ENCODE measurements at regions not wholly inside any gene's neighbourhood (a gene's known extent, or its start where the extent isn't known, plus 50 kb on each side); places are given as distances from the start of the nearest gene placed in this dataset.
"Not testable (repeated sequence)": the region's sequence is repeated elsewhere in the genome, so short reads cannot be mapped to it uniquely, and the experiment has no call there.

DNA sequence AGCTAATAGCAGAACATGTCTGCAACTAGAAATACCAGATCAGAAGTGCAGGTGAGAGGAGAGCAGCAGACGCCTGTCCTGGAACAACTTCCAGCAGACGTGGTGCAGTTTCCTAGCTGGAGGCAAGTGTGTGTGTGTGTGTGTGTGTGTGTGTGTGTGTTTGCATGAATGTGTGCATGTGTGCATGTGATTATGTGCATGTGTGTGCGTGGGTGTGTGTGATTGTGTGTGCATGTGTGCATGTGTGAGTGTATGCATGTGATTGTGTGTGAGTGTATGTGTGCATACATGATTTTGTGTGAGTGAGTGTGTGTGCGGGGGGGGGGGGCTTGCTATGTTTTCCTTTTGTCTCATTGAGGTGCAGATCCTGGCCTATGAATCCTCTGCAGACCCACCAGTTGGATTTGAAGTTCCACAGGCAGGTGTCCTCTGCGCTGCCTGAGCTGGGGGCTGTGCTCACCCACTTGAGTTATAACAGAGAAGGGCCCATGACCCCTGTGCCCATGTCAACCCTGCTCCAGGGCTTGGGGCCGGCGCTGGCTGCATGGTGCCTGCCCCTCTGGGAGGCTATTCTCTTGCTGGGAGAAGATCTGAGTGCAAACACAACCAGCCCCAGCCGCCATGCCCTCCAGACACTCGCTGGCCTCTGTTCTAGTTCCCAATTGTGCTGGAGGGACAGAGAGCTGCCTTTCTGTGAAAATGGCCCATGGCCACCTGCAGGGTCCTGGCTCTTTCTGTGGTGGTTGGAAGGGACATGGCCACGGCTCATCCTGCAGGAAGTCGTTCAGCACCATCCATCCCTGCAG is 821.3 kb downstream of the BRD1 start:
- H3K4me1 Mint-ChIP-seq (ENCODE audit: low read depth): no peaks in the 10 kb centered on the region
- H3K9me3 Mint-ChIP-seq: peaks cover 7% of the 10 kb centered on the region
- no peaks in the 10 kb centered on the region for H3K36me3 Mint-ChIP-seq (ENCODE audit: low read depth)
- no peak for DNase-seq
- intact Hi-C loops (cut with micrococcal nuclease): no loop called here
- H3K27ac Mint-ChIP-seq: no peak overlapping the region
- CTCF ChIA-PET: interaction anchor here (0.7 kb wide), 1 partner anchor 57 kb away, joined by 3 read pairs; no protein-coding TSS in a partner anchor
- H3K4me3 Mint-ChIP-seq: no peak overlapping the region
- peaks cover 13% of the 10 kb centered on the region for H3K27me3 Mint-ChIP-seq (ENCODE audit: low read depth)

DNA sequence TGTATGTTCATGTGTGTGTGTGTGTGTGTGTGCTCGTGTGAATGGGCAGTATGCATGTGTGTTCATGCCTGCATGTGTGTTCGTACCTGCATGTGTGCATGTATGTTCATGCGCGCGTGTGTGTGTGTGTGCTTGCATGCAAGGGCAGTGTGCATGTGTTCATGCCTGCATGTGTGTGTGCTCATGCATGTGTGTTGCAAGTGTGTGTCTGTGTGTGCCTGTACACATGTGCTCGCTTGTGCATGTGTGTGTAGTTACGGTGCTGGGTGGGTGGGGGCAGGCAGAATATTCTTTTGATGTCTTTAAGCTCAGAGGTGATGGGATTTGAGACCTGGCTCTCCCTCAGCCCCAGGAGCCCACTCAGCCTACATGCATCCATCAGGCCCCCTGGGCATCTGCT is 822.1 kb downstream of the BRD1 start:
- DNase-seq: no peak
- CTCF ChIA-PET: interaction anchor here (0.7 kb wide), 1 partner anchor 56 kb away, joined by 3 read pairs; no protein-coding TSS in a partner anchor
- Mint-ChIP-seq H3K4me3 (no peak overlapping the region), H3K4me1 (ENCODE audit: low read depth) (no peaks in the 10 kb centered on the region), H3K27me3 (ENCODE audit: low read depth) (peaks cover 13% of the 10 kb centered on the region), H3K9me3 (peaks cover 11% of the 10 kb centered on the region), H3K27ac (no peak overlapping the region), H3K36me3 (ENCODE audit: low read depth) (no peaks in the 10 kb centered on the region)
- intact Hi-C loops (cut with micrococcal nuclease): no loop called here

DNA sequence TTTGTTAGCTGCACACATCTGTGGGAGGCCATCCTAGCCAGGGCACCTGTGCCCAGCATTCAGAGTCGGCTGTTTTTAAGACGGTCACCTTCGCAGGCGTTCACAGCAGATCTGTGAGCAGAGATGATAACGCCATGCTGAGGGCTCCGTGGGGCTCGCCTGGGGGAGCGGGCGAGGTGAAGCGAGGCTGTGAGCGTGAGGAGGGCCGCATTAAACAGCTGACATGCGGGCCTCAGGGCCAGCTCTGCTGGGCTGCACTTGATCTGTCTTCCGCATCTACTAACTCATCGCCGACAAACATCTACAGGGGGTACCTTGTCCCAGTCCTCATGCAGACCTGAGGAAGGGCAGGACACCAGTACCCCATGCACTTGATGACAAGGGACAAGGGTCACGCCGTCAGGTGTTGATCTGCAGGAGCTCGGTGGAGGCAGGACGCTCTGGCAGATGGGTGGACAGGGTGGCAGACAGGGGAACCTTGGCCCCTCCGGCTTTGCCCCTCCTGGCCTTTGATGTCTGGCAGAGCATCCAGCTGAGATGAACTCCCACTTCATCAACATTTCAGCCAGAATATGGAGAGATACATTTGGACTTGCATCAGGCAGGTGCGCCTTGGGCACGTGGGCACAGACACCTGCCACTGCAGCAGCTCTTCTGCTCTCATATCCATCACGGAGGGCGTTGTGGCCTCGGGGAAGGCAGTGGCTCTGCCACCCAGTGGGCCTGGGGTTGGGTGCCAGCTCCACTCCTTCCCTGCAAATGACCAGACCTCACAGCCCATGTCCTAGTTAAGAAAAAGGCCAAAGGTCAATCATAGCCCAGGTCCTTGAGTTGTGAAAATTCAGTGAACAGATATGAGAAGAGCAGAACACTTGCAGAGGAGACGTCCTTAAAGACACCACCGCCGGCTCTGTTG is 822.9 kb downstream of the BRD1 start:
- Mint-ChIP-seq H3K36me3 (ENCODE audit: low read depth) (no peaks in the 10 kb centered on the region), H3K4me3 (no peak overlapping the region), H3K9me3 (peaks cover 15% of the 10 kb centered on the region), H3K27me3 (ENCODE audit: low read depth) (peaks cover 8% of the 10 kb centered on the region), H3K4me1 (ENCODE audit: low read depth) (no peaks in the 10 kb centered on the region), H3K27ac (no peak overlapping the region)
- intact Hi-C loops (cut with micrococcal nuclease): no loop called here
- no peak for DNase-seq
- CTCF ChIA-PET: no interaction called here

DNA sequence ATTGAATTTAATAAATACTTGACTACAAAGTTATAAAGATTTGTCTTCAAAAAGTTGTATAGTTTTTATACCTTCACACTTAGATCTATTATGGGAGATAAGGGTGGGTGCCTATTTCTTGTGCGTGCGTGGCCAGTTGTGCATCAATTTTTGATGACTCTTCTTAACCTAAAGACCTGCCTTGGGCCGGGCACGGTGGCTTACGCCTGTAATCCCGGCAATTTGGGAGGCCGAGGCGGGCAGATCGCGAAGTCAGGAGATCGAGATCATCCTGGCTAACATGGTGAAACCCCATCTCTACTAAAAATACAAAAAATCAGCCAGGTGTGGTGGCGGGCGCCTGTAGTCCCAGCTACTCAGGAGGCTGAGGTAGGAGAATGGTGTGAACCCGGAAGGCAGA is 830.1 kb downstream of the BRD1 start:
- intact Hi-C loops (cut with micrococcal nuclease); H3K4me3 Mint-ChIP-seq; H3K36me3 Mint-ChIP-seq (ENCODE audit: low read depth); H3K27ac Mint-ChIP-seq; DNase-seq; H3K4me1 Mint-ChIP-seq (ENCODE audit: low read depth); CTCF ChIA-PET: not testable (repeated sequence)
- Mint-ChIP-seq H3K9me3 (peaks cover 13% of the 10 kb centered on the region), H3K27me3 (ENCODE audit: low read depth) (peaks cover 17% of the 10 kb centered on the region)

DNA sequence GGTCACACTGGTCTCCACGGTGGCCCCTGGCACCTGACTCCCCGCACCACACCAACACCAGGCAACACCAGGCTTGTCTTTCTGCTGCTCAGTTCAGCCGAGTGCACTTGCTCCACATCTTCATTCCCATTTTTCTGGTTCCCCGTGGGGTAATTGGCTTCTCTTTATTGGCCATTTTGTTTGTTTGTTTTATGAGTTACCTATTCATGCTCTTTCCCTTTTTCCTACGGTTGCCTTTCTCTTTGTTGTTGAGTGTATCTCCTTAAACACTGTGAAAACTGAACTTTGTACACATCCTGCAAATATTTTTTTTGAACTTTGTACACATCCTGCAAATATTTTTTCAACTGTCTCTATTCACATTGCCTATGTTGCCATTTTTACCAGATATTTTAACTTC is 834.0 kb downstream of the BRD1 start:
- Mint-ChIP-seq H3K4me1 (ENCODE audit: low read depth) (no peaks in the 10 kb centered on the region), H3K4me3 (no peak overlapping the region), H3K9me3 (peaks cover 2% of the 10 kb centered on the region), H3K36me3 (ENCODE audit: low read depth) (no peaks in the 10 kb centered on the region), H3K27ac (no peak overlapping the region), H3K27me3 (ENCODE audit: low read depth) (peaks cover 16% of the 10 kb centered on the region)
- DNase-seq: no peak
- CTCF ChIA-PET: no interaction called here
- intact Hi-C loops (cut with micrococcal nuclease): no loop called here

DNA sequence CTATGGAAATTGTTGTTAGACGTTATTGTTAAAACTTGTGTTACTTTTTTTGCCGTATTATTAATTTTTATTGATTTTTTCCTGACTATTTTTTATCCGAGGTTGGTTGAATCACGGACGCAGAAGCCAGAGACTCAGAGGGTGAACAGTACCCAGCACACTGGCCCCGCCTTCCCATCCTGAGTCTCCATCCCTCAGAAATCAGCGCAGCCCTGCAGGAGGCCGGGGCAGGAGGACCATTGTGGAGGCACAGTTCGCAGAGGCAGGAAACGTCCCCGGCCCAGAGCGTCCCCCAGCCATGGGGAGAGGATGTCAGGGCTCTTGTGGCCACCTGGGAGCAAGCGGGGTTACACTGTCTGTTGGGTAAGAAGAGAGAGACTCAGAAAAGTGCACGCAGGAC is 843.0 kb downstream of the BRD1 start:
- peaks cover 8% of the 10 kb centered on the region for H3K27me3 Mint-ChIP-seq (ENCODE audit: low read depth)
- no peaks in the 10 kb centered on the region for H3K9me3 Mint-ChIP-seq
- H3K4me3 Mint-ChIP-seq: no peak overlapping the region
- intact Hi-C loops (cut with micrococcal nuclease): no loop called here
- H3K4me1 Mint-ChIP-seq (ENCODE audit: low read depth): no peaks in the 10 kb centered on the region
- H3K27ac Mint-ChIP-seq: no peak overlapping the region
- DNase-seq: no peak
- H3K36me3 Mint-ChIP-seq (ENCODE audit: low read depth): no peaks in the 10 kb centered on the region
- CTCF ChIA-PET: no interaction called here

DNA sequence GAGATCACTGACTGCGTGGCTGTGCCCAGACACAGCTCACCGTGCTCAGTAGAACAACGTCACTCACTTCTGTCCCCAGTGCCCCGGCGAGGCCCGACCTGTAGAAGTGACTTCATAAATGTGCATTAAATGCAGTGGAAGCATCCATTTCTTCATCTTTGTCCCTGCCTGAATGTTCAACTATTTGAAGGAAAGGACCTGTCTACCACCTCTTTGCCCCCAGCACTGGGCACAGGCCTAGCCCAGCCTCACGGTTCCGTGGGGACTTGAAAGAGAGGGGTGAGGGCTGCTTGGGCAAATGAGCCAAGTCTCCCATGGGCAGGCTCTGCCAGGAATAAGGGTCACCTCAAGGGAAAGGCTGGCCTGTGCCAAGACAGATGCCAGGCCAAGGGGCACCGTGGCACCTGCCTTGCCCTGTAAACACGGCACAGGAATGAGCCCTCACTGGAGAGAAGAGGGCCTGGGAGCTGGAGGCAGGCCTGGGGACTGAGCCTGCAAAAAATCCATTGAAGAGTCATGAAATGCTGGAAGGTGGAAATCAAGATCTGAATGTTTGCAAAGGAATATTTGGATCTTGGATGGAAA is 845.3 kb downstream of the BRD1 start:
- CTCF ChIA-PET: no interaction called here
- Mint-ChIP-seq H3K9me3 (no peaks in the 10 kb centered on the region), H3K27me3 (ENCODE audit: low read depth) (peaks cover 11% of the 10 kb centered on the region), H3K27ac (no peak overlapping the region), H3K4me3 (no peak overlapping the region), H3K4me1 (ENCODE audit: low read depth) (no peaks in the 10 kb centered on the region), H3K36me3 (ENCODE audit: low read depth) (peaks cover 1% of the 10 kb centered on the region)
- no peak for DNase-seq
- intact Hi-C loops (cut with micrococcal nuclease): no loop called here

DNA sequence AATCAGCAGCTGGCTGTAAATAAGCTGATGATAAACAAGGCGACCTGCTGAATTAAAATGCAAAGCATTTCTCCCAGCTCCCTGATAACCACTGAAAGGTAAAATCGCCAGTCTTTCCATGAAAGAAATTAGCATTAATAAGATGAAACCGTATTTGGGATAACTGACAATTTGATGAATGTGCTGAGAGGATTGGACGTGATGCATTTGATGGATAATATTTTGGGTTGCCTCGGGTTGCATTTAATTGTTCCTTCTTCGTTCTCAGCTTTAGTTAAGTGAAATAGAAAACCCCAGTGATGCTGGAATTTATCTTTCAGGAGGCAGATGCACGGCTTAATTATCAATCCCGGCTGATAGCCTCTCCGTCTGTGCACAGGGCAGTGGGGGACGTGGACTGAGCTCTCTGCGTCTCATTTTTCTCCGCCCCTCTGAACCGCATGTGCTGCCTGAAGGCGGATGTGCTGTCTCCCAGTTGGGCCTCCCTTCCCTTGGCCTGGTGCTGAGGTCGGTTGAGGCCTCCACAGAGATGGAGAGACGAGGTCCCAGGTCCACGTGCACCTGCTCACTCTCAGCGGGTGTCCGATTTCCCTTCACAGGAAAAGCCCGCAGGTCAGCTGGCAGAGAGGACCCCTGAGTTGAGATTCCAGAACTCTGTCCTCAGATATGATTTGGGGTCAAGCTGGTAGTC is 846.2 kb downstream of the BRD1 start:
- Mint-ChIP-seq H3K27me3 (ENCODE audit: low read depth) (peaks cover 11% of the 10 kb centered on the region), H3K27ac (no peak overlapping the region), H3K4me1 (ENCODE audit: low read depth) (no peaks in the 10 kb centered on the region), H3K9me3 (no peaks in the 10 kb centered on the region), H3K36me3 (ENCODE audit: low read depth) (peaks cover 1% of the 10 kb centered on the region), H3K4me3 (no peak overlapping the region)
- CTCF ChIA-PET: no interaction called here
- DNase-seq: no peak
- intact Hi-C loops (cut with micrococcal nuclease): no loop called here

DNA sequence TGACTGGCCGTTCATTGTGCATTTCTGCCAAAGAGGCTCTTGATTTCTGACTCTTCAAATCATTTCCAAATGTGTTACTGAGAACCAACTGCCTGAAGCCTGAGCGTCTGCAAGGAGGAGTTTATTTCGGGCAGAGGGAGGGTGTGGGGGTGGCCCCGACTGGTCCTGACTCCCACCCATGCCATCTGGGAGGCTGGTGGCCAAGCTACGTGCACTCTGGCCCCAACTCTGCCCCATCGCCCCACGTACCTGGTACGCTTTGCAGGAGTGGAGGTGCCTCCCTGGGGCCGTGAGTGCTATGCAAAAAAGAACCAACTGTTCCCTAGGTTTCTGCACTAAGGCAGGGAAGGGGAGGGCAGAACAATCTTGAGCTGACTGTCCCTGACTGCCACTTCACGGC is 846.8 kb downstream of the BRD1 start:
- DNase-seq: no peak
- intact Hi-C loops (cut with micrococcal nuclease): no loop called here
- no peaks in the 10 kb centered on the region for H3K4me1 Mint-ChIP-seq (ENCODE audit: low read depth)
- H3K27me3 Mint-ChIP-seq (ENCODE audit: low read depth): peaks cover 14% of the 10 kb centered on the region
- H3K9me3 Mint-ChIP-seq: no peaks in the 10 kb centered on the region
- H3K27ac Mint-ChIP-seq: no peak overlapping the region
- CTCF ChIA-PET: interaction anchor here (0.5 kb wide), 1 partner anchor 1097 kb away, joined by 5 read pairs; no protein-coding TSS in a partner anchor
- H3K4me3 Mint-ChIP-seq: no peak overlapping the region
- peaks cover 1% of the 10 kb centered on the region for H3K36me3 Mint-ChIP-seq (ENCODE audit: low read depth)

DNA sequence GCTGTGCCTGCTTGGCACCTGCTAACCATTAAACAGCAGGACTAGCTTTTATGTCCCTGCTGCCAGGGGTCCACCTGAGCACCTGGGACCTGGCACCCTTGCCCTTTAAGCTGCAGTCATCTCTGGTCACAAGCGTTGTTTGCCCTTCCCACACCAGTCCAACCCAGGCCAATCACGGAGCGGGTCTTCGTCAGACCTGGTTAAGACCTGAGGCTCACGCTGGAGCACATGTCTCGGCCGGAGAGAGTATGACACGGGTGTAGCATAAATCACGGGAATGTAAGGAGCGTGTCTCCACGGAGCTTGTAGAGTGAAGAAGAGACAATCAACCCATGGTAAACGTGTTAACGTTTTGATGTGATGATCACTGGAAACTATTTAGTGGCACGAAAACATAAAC is 847.3 kb downstream of the BRD1 start:
- intact Hi-C loops (cut with micrococcal nuclease): no loop called here
- CTCF ChIA-PET: interaction anchor here (0.5 kb wide), 2 partner anchors 21 to 1098 kb away, joined by 3 to 5 read pairs; no protein-coding TSS in a partner anchor
- no peaks in the 10 kb centered on the region for H3K4me1 Mint-ChIP-seq (ENCODE audit: low read depth)
- peaks cover 1% of the 10 kb centered on the region for H3K36me3 Mint-ChIP-seq (ENCODE audit: low read depth)
- no peak overlapping the region for H3K27ac Mint-ChIP-seq
- no peak overlapping the region for H3K4me3 Mint-ChIP-seq
- peaks cover 19% of the 10 kb centered on the region for H3K27me3 Mint-ChIP-seq (ENCODE audit: low read depth)
- no peaks in the 10 kb centered on the region for H3K9me3 Mint-ChIP-seq
- DNase-seq: no peak

DNA sequence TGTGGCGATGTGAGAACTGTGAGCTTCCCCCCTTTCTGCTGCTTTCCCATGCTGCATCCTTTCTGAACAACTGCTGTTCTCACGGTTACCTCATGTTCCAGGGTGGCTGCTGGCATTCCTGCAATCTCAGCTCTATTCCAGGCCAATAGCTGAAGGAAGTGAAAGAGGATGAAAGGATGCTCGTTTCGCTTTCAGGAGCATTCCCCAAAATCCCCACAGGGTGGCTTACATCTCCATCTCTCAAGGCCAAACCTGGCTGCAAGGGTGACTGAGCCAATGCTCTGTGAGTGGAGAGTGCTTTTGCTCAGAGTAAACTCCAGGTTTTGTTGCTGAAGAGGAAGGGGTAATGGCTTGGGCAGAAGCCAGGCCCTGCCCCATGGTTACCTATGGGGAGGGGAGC is 848.2 kb downstream of the BRD1 start:
- Mint-ChIP-seq H3K9me3 (no peaks in the 10 kb centered on the region), H3K36me3 (ENCODE audit: low read depth) (peaks cover 1% of the 10 kb centered on the region), H3K4me3 (no peak overlapping the region), H3K27ac (no peak overlapping the region), H3K27me3 (ENCODE audit: low read depth) (peaks cover 20% of the 10 kb centered on the region), H3K4me1 (ENCODE audit: low read depth) (no peaks in the 10 kb centered on the region)
- DNase-seq: no peak
- CTCF ChIA-PET: no interaction called here
- intact Hi-C loops (cut with micrococcal nuclease): no loop called here

Measured in activated naive CD4-positive, alpha-beta T cell treated with anti-CD3 and anti-CD28 coated beads for 36 hours (primary cell).